SK-N-SH (cell line): ENCODE measurements at regions not wholly inside any gene's neighbourhood (a gene's known extent, or its start where the extent isn't known, plus 50 kb on each side); places are given as distances from the start of the nearest gene placed in this dataset.
"Not testable (repeated sequence)": the region's sequence is repeated elsewhere in the genome, so short reads cannot be mapped to it uniquely, and the experiment has no call there.

Experiments
- ELF1 ChIP-seq: IDR thresholded peaks from 2 replicates; pipeline ENCODE4 v1.4.0; 2012
- FOXM1 ChIP-seq: IDR thresholded peaks from 2 replicates; pipeline ENCODE4 v1.4.0; 2012; ENCODE audit warnings: low read depth, mild to moderate bottlenecking
- GABPA ChIP-seq: IDR thresholded peaks from 2 replicates; pipeline ENCODE4 v1.4.0; 2012; ENCODE audit warnings: low read depth, mild to moderate bottlenecking
- NFIC ChIP-seq: IDR thresholded peaks from 2 replicates; pipeline ENCODE4 v1.4.0; 2012; ENCODE audit warnings: borderline replicate concordance
- NRF1 ChIP-seq: IDR thresholded peaks from 2 replicates; pipeline ENCODE4 v1.6.1; 2012; ENCODE audit warnings: low read depth, mild to moderate bottlenecking, low read length
- POLR2AphosphoS5 ChIP-seq: IDR thresholded peaks from 2 replicates; pipeline ENCODE4 v1.6.1; 2012; ENCODE audit warnings: low read depth, low read length
- YY1 ChIP-seq: IDR thresholded peaks from 2 replicates; pipeline ENCODE4 v1.4.0; 2012; ENCODE audit warnings: low read depth, mild to moderate bottlenecking
- TF ChIP-seq, protein P1 (sequence below): fragments of 200-600 bp; sonication (generic); IDR thresholded peaks from 2 replicates; pipeline ENCODE4 v1.6.1; 2017; ENCODE audit warnings: antibody characterized with exemption, mild to moderate bottlenecking, moderate library complexity
- TF ChIP-seq, protein P2 (sequence below): IDR thresholded peaks from 2 replicates; pipeline ENCODE4 v1.6.1; 2012; ENCODE audit warnings: mild to moderate bottlenecking, low read depth, low read length, moderate library complexity

DNA sequence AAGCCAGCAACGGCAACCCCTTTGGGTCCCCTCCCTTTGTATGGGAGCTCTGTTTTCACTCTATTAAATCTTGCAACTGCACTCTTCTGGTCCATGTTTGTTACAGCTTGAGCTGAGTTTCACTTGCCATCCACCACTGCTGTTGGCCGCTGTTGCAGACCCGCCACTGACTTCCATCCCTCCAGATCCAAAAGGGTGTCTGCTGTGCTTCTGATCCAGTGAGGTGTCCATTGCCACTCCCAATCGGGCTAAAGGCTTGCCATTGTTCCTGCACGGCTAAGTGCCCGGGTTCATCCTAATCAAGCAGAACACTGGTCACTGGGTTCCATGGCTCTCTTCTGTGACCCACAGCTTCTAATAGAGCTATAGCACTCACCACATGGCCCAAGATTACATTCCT, 615.1 kb downstream of the CETN3 start:
- TF ChIP-seq, protein P1, sequence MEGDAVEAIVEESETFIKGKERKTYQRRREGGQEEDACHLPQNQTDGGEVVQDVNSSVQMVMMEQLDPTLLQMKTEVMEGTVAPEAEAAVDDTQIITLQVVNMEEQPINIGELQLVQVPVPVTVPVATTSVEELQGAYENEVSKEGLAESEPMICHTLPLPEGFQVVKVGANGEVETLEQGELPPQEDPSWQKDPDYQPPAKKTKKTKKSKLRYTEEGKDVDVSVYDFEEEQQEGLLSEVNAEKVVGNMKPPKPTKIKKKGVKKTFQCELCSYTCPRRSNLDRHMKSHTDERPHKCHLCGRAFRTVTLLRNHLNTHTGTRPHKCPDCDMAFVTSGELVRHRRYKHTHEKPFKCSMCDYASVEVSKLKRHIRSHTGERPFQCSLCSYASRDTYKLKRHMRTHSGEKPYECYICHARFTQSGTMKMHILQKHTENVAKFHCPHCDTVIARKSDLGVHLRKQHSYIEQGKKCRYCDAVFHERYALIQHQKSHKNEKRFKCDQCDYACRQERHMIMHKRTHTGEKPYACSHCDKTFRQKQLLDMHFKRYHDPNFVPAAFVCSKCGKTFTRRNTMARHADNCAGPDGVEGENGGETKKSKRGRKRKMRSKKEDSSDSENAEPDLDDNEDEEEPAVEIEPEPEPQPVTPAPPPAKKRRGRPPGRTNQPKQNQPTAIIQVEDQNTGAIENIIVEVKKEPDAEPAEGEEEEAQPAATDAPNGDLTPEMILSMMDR = not testable (repeated sequence)
- not testable (repeated sequence) for TF ChIP-seq YY1, NRF1, POLR2AphosphoS5, ELF1, FOXM1, NFIC, GABPA
- TF ChIP-seq, protein P2, sequence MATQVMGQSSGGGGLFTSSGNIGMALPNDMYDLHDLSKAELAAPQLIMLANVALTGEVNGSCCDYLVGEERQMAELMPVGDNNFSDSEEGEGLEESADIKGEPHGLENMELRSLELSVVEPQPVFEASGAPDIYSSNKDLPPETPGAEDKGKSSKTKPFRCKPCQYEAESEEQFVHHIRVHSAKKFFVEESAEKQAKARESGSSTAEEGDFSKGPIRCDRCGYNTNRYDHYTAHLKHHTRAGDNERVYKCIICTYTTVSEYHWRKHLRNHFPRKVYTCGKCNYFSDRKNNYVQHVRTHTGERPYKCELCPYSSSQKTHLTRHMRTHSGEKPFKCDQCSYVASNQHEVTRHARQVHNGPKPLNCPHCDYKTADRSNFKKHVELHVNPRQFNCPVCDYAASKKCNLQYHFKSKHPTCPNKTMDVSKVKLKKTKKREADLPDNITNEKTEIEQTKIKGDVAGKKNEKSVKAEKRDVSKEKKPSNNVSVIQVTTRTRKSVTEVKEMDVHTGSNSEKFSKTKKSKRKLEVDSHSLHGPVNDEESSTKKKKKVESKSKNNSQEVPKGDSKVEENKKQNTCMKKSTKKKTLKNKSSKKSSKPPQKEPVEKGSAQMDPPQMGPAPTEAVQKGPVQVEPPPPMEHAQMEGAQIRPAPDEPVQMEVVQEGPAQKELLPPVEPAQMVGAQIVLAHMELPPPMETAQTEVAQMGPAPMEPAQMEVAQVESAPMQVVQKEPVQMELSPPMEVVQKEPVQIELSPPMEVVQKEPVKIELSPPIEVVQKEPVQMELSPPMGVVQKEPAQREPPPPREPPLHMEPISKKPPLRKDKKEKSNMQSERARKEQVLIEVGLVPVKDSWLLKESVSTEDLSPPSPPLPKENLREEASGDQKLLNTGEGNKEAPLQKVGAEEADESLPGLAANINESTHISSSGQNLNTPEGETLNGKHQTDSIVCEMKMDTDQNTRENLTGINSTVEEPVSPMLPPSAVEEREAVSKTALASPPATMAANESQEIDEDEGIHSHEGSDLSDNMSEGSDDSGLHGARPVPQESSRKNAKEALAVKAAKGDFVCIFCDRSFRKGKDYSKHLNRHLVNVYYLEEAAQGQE = not testable (repeated sequence)
